Stimulated activated naive CD8-positive, alpha-beta T cell treated with anti-CD3 and anti-CD28 coated beads, Interleukin-15, Interleukin-2, amounts not matched to agents 100 U/mL and 50 U/mL, for 24 hours (primary cell): ENCODE measurements at regions not wholly inside any gene's neighbourhood (a gene's known extent, or its start where the extent isn't known, plus 50 kb on each side); places are given as distances from the start of the nearest gene placed in this dataset.
A peak's percentile ranks its signal among the peaks of the same experiment; 100 is the strongest.
"Not testable (repeated sequence)": the region's sequence is repeated elsewhere in the genome, so short reads cannot be mapped to it uniquely, and the experiment has no call there.

Experiments used
- ATAC-seq: fragments of 150-1000 bp; cut with Tn5 transposase; one replicate; pipeline ENCODE4 v1.10.0; 2021
- DNase-seq: peaks from one replicate; pipeline ENCODE4 v3.0.0; 2021

GRCh38 chr14:49367696-49368095, 218.5 kb downstream of the RPS29 start:
- DNase-seq: no peak
- no peak for ATAC-seq

- ATAC-seq: no peak
- no peak for DNase-seq
Observed at GRCh38 chr14:49366416-49366815, 219.8 kb downstream of the RPS29 start.

GRCh38 chr14:49364752-49365117, 221.4 kb downstream of the RPS29 start:
- DNase-seq (no peak), ATAC-seq (no peak)

GRCh38 chr14:49363821-49364751, 222.1 kb downstream of the RPS29 start:
- ATAC-seq: no peak
- DNase-seq: no peak

- no peak for DNase-seq
- no peak for ATAC-seq
Observed at GRCh38 chr14:49362916-49363315, 223.3 kb downstream of the RPS29 start.

- ATAC-seq (no peak), DNase-seq (no peak)
Observed at GRCh38 chr14:49339130-49339529, 247.1 kb downstream of the RPS29 start.

- DNase-seq (no peak), ATAC-seq (no peak)
Observed at GRCh38 chr14:49319810-49320209, 266.4 kb downstream of the RPS29 start.

GRCh38 chr14:49315570-49315969, 270.6 kb downstream of the RPS29 start:
- ATAC-seq (no peak), DNase-seq (no peak)

- DNase-seq: no peak
- no peak for ATAC-seq
Observed at GRCh38 chr14:49314737-49315136, 271.4 kb downstream of the RPS29 start.

- no peak for DNase-seq
- ATAC-seq: no peak
Observed at GRCh38 chr14:49313108-49313507, 273.1 kb downstream of the RPS29 start.

GRCh38 chr14:49310298-49310697, 275.9 kb downstream of the RPS29 start:
- ATAC-seq: no peak
- DNase-seq: no peak

- ATAC-seq: peak; percentile 43
- no peak for DNase-seq
Observed at GRCh38 chr14:49306152-49306751, 279.9 kb downstream of the RPS29 start.

- DNase-seq (no peak), ATAC-seq (no peak)
Observed at GRCh38 chr14:49303946-49304516, 282.1 kb downstream of the RPS29 start.

GRCh38 chr14:49297102-49297501, 289.1 kb downstream of the RPS29 start:
- ATAC-seq: no peak
- no peak for DNase-seq

GRCh38 chr14:49294621-49295148, 291.5 kb downstream of the RPS29 start:
- DNase-seq (no peak), ATAC-seq (no peak)

- no peak for DNase-seq
- ATAC-seq: no peak
Observed at GRCh38 chr14:49287004-49287403, 299.2 kb downstream of the RPS29 start.

- no peak for DNase-seq
- no peak for ATAC-seq
Observed at GRCh38 chr14:49286257-49286983, 299.8 kb downstream of the RPS29 start.

- ATAC-seq: no peak
- no peak for DNase-seq
Observed at GRCh38 chr14:49280566-49280965, 305.6 kb downstream of the RPS29 start.

GRCh38 chr14:49250517-49250916, 335.7 kb downstream of the RPS29 start:
- DNase-seq (no peak), ATAC-seq (no peak)

- ATAC-seq: no peak
- no peak for DNase-seq
Observed at GRCh38 chr14:49250109-49250508, 336.1 kb downstream of the RPS29 start.

GRCh38 chr14:49249022-49249421, 337.2 kb downstream of the RPS29 start:
- no peak for DNase-seq
- no peak for ATAC-seq

- ATAC-seq: not testable (repeated sequence)
Observed at GRCh38 chr14:49243777-49244176, 342.4 kb downstream of the RPS29 start.

More at GRCh38 chr14:49243777-49244176, 342.4 kb downstream of the RPS29 start:
- not testable (repeated sequence) for DNase-seq
